Peyer's patch (tissue), 4 donors: ENCODE measurements at regions not wholly inside any gene's neighbourhood (a gene's known extent, or its start where the extent isn't known, plus 50 kb on each side); places are given as distances from the start of the nearest gene placed in this dataset.

Source experiments
- DNase-seq, 3 donors: peaks; one replicate each; pipeline ENCODE4 v3.0.0-alpha.2; 2017 to 2019
- H3K27ac ChIP-seq, 4 donors: fragments of 200-600 bp; sonication (generic); one replicate each; pipeline ENCODE4 v1.5.1; 2016 to 2019
- H3K27me3 ChIP-seq, 2 donors: fragments of 200-600 bp; sonication (generic); one replicate each; pipeline ENCODE4 v1.5.1; 2019
- H3K36me3 ChIP-seq, 3 donors: fragments of 200-600 bp; sonication (generic); one replicate each; pipeline ENCODE4 v1.5.1; 2016 to 2019
- H3K4me1 ChIP-seq, 4 donors: fragments of 200-600 bp; sonication (generic); one replicate each; pipeline ENCODE4 v1.5.1; 2016 to 2019
- H3K4me3 ChIP-seq, 4 donors: fragments of 200-600 bp; sonication (generic); 1 replicate in 3 of 4; 2 replicates in 1 of 4; pipeline ENCODE4 v1.5.1; 2016 to 2019; ENCODE audit warnings: mild to moderate bottlenecking in 1 of 4
- H3K9me3 ChIP-seq, 4 donors: fragments of 200-600 bp; sonication (generic); one replicate each; pipeline ENCODE4 v1.5.1; 2016 to 2019; ENCODE audit warnings: mild to moderate bottlenecking in 1 of 4
- CTCF ChIP-seq, 6 experiments: fragments of 450-650 bp in 4 of 6; fragments of 200-600 bp in 2 of 6; sonication (generic) in 1 of 6; IDR thresholded peaks; one replicate each; pipeline ENCODE4 v1.5.1; 2017 to 2019; ENCODE audit warnings: antibody characterized with exemption in 6 of 6, mild to moderate bottlenecking in 3 of 6, moderate library complexity in 1 of 6
- POLR2A ChIP-seq, 2 donors: fragments of 450-650 bp; IDR thresholded peaks; one replicate each; pipeline ENCODE4 v1.5.1; 2017; ENCODE audit warnings: antibody characterized with exemption in 2 of 2, mild to moderate bottlenecking in 2 of 2, moderate library complexity in 2 of 2

- Histone ChIP-seq H3K4me3 (no peak overlapping the region), H3K27ac (no peak overlapping the region), H3K27me3 (no peaks in the 10 kb centered on the region), H3K36me3 (no peaks in the 10 kb centered on the region), H3K4me1 (no peaks in the 10 kb centered on the region), H3K9me3 (no peaks in the 10 kb centered on the region)
- DNase-seq: no peak
- TF ChIP-seq POLR2A (IDR thresholded peaks at IDR 0.05): no peak
- TF ChIP-seq CTCF (IDR thresholded peaks at IDR 0.05): no peak
These were observed 219.7 kb downstream of the BARX2 start for GRCh38 chr11:129595038-129595962.

- Histone ChIP-seq H3K4me1 (no peaks in the 10 kb centered on the region), H3K36me3 (no peaks in the 10 kb centered on the region), H3K4me3 (no peak overlapping the region), H3K9me3 (no peaks in the 10 kb centered on the region), H3K27me3 (no peaks in the 10 kb centered on the region), H3K27ac (no peak overlapping the region)
- DNase-seq: no peak
- no peak for TF ChIP-seq CTCF (IDR thresholded peaks at IDR 0.05)
- no peak for TF ChIP-seq POLR2A (IDR thresholded peaks at IDR 0.05)
These were observed 219.3 kb upstream of the TMEM45B start for GRCh38 chr11:129596351-129596750.

- Histone ChIP-seq H3K36me3 (no peaks in the 10 kb centered on the region), H3K9me3 (no peaks in the 10 kb centered on the region)
- TF ChIP-seq POLR2A (IDR thresholded peaks at IDR 0.05) (no peak), CTCF (IDR thresholded peaks at IDR 0.05) (no peak)
These were observed 217.3 kb upstream of the TMEM45B start for GRCh38 chr11:129598378-129598777.

GRCh38 chr11:129605815-129606214 is 209.8 kb upstream of the TMEM45B start:
- Histone ChIP-seq H3K9me3 (no peaks in the 10 kb centered on the region), H3K4me3 (no peak overlapping the region), H3K36me3 (no peaks in the 10 kb centered on the region), H3K27me3 (no peaks in the 10 kb centered on the region), H3K27ac (no peak overlapping the region), H3K4me1 (no peaks in the 10 kb centered on the region)
- TF ChIP-seq POLR2A (IDR thresholded peaks at IDR 0.05) (no peak), CTCF (IDR thresholded peaks at IDR 0.05) (no peak)
- DNase-seq: no peak

More at GRCh38 chr11:129598378-129598777, 217.3 kb upstream of the TMEM45B start:
- H3K27ac ChIP-seq: no peak overlapping the region
- no peaks in the 10 kb centered on the region for H3K4me1 ChIP-seq
- no peak overlapping the region for H3K4me3 ChIP-seq
- DNase-seq: no peak
- no peaks in the 10 kb centered on the region for H3K27me3 ChIP-seq

- no peaks in the 10 kb centered on the region for H3K27me3 ChIP-seq
- H3K9me3 ChIP-seq: no peaks in the 10 kb centered on the region
- no peak overlapping the region for H3K4me3 ChIP-seq
- no peak overlapping the region for H3K27ac ChIP-seq
- DNase-seq: no peak
- no peak for TF ChIP-seq CTCF (IDR thresholded peaks at IDR 0.05)
- TF ChIP-seq POLR2A (IDR thresholded peaks at IDR 0.05): no peak
- H3K36me3 ChIP-seq: no peaks in the 10 kb centered on the region
- H3K4me1 ChIP-seq: no peaks in the 10 kb centered on the region
These were observed 206.9 kb upstream of the TMEM45B start for GRCh38 chr11:129608711-129609110.
